Kasumi-1 (cell line): ENCODE measurements at regions not wholly inside any gene's neighbourhood (a gene's known extent, or its start where the extent isn't known, plus 50 kb on each side); places are given as distances from the start of the nearest gene placed in this dataset.
"Not testable (repeated sequence)": the region's sequence is repeated elsewhere in the genome, so short reads cannot be mapped to it uniquely, and the experiment has no call there.

Source experiments
- DNase-seq, 2 experiments: peaks; one replicate each; lab custom pipeline; 2025; lab: John Stamatoyannopoulos, UW

GRCh38 chr2:123485056-123485455, 540.0 kb upstream of the CNTNAP5 start:
- DNase-seq: no peak

DNA sequence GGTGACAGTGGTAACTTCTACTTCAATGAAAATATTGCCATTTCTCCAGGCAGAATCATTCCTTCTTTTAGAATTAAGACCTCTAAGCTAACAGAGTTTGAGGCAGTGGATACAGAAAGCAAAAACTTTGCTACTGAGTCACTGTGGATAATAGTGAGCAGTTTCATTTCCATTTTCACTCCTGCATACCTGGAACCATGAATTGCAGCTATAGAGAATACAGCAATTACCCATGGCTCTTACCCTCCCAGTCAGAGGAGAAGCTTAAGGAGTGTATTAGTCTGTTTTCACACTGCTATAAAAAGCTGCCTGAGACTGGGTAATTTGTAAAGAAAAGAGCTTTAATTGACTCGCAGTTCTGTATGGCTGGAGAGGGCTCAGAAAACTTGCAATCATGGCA, 531.4 kb upstream of the CNTNAP5 start:
- no peak for DNase-seq

- no peak for DNase-seq
Observed at GRCh38 chr2:123495241-123495640, 529.8 kb upstream of the CNTNAP5 start.

DNA sequence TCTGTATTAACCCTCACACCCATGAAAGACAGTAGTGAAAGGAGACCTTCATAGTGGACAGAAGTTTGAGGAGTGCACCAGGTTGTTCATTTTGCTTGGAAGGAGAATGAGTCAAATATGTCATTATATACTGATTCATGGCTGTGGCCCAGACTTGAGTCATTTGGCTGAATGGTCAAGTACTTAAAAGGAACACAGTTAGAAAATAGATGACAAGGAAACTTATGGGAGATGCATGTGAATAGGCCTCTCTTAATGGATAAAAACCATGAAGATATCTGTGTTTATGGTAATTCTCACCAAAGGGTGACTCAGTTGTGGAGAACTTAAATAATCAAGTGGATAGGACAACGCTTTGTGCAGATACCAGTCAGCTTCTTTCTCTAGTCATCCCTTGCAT, 524.7 kb upstream of the CNTNAP5 start:
- no peak for DNase-seq

DNA sequence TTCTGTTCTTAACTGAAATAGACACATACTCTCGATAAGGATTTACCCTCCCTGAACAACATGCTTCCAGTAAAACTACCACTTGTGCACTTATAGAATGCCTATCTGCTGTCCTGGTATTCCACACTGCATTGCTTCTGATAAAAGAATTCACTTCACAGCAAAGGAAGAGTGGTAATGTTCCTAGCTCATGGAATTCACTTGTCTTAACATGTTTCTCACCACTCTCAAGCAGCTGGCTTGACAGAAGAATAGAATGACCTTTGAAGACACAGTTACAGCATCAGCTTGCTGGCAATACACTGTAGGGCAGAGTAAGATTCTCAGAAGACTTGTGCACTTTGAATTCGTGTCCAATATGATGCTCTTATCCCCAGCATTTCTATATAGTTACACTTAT, 524.1 kb upstream of the CNTNAP5 start:
- no peak for DNase-seq

DNA sequence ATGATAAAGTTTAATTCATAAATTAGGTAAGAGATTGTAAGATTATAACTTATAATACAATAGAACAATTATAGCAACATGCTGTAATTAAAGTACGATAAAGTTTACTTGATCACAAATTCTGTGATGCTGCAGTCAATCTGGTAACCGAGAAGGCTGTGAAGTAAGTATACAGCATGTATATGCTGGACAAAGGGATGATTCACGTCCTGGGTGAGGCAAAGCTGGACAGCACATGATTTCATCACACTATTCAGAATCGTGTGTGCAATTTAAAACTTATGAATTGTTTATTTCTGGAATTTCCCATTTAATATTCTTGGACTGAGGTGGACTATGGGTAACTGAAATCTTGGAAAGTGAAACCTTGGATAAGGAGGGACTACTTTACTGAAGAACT, 522.2 kb upstream of the CNTNAP5 start:
- DNase-seq: no peak

DNA sequence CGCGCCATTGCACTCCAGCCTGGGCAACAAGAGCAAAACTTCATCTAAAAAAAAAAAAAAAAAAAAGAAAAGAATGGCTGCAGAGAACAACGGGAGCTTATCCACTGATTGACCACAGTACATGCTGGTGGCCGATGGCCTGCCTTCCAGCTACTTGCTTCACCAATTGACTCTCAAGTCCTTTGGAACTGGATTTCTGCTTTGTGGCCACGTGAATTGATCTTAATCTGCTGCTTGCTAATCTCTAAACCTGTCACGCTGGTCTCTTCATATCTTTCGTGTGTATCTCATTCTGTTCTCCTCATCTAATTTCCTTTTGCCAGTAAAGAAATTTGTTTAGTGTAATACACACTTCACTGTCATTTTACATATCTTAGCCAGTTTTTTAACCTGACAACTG, 512.5 kb upstream of the CNTNAP5 start:
- DNase-seq: no peak

DNA sequence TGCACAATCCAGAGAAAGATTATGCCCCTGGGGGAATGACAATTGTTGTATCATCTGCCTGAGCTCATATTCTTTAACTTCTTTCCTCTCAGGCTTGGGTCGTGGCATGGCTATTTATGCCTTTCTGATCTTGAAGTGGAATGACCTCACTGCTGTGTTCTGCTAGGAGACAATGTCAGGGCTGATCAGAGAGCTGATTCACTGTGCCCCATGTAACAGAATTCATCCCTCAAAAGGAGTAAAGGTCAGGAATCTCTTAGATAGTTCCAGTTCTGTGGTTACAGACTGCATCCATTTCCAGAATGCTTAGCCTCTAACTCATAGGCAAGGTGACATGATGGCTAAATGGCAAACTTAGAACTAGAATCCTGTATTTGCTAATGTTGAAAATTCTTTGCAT, 511.7 kb upstream of the CNTNAP5 start:
- DNase-seq: no peak

GRCh38 chr2:123514613-123515207, 510.4 kb upstream of the CNTNAP5 start:
- DNase-seq: no peak

DNA sequence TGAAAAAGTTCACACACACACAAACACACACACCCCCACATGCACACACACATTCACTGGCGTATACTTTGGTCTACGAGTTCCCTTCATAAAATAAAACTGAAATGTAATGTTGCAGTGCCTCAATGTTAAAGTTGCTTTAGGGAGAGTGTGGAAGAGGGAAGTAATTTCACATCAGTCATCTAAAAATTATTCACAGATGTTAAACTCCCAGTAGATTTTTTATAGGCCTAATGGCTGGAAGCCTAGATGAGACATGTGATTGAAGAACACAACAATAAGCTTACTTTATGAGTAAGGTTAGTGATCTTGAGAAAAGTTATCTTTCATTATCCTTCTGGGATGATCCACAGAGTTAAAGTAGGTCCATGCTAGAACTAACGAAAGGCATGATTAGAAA, 506.7 kb upstream of the CNTNAP5 start:
- no peak for DNase-seq

DNA sequence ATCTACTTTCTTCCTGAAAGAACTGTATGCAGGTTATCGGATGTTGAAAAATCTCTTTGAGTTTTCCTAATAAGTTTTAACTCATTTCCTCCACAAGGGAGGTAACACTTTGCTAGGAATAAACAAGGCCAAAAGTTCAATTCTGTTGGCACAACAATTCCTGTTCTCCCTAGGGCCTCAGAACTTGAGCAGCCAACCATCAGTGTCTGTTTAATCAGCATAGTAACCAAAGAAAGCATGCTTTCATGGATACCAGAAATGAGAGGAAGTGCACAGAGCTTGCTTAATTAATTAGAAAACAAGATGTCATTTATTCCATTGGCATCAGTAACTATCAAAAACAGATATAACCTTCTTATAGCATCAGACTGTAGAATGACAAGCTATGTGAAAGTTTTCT, 503.2 kb upstream of the CNTNAP5 start:
- no peak for DNase-seq

GRCh38 chr2:123522498-123522897, 502.6 kb upstream of the CNTNAP5 start:
- not testable (repeated sequence) for DNase-seq

GRCh38 chr2:123528996-123529707, 495.9 kb upstream of the CNTNAP5 start:
- DNase-seq: no peak

- DNase-seq: no peak
Observed at GRCh38 chr2:123530004-123530403, 495.1 kb upstream of the CNTNAP5 start.

GRCh38 chr2:123532126-123532525, 493.0 kb upstream of the CNTNAP5 start:
- DNase-seq: no peak

DNA sequence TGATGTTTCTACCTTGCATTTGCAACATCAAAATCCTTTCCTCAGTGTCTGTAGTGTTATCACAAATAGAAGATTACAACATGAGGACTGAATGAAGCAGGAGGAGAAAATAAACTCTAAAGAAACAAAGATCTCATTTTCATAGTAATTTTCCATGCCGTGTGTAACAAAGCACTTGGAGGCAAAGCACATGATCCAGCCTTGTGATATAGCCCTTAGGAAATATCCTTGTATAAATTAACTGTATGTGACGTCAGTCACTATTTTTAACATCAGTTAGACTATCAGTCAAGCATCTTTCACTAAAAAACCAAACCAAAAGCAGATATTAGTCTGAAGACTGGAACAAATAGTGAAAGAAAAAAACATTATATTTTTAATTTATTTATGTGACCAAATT, 492.1 kb upstream of the CNTNAP5 start:
- DNase-seq: no peak

DNA sequence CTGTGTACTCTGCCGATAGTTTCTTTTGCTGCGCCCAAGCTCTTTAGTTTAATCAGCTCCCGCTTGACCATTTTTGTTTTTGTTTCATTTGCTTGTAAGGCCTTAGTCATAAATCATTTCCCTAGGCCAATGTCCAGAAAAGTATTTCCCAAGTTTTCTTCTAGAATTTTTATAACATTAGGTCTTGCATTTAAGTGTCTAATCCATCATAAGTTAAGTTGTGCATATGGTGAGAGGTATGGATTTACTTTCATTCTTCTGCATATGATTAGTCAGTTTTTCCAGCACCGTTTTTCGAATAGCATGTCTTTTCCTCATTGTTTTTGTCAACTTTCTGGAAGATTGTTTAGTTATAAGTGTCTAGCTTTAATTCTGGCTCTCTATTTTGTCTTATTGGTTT, 484.8 kb upstream of the CNTNAP5 start:
- DNase-seq: no peak

DNA sequence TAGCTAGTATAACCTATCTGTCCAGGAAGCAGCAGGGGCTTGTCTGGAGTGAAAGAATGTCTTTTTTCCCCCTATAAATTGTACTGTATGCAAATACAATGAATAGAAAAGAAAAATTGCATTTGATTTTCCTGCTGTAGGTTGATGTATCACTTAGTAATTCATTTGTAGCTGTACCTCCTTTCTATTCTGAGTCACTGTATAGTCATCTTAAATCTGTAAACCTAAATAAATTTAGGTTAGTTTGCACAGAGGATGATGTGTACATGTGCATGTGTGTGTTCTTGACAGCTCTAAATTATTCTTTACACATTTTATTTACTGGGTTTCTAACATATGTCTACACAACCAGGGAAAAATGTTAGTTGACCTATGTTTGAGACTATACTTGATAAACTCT, 478.7 kb upstream of the CNTNAP5 start:
- DNase-seq: no peak

DNA sequence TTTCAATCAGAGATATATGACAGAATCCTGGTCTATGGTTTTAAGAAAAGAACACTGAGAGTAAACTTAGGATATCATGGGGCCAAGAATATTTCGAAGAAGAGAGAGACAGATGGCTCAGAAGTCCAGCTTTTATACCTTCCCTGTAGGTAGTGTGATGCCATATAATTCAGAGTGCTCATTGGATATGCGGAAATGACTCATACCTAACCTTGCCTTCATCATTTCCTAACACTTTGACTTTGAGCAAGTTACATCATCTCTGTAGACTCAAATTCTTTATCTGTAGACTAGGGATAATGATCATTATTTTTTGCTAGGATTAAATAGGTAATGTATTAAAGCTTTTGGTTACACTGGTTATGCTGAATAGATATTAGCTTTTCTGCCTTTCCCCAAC, 461.6 kb upstream of the CNTNAP5 start:
- no peak for DNase-seq

GRCh38 chr2:123566291-123566946, 458.7 kb upstream of the CNTNAP5 start:
- DNase-seq: no peak

DNA sequence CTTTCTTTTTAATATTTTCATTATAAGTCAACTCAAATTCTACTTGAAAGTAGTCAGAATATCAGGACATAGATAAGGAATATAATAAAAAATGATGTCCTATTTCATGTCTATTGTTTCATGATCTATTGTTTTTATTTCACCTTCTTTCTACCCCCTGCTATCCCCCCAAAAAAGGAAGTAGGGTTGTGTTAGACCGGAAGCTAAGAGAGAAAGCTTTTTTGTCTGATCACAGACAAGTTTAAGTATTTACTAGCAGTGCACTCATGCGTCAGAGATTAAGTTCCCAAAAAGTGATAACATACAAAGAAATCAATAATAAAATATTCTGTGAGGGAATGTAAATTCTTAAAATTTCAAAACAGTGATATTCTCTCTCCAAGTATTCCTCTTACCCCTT, 447.1 kb upstream of the CNTNAP5 start:
- DNase-seq: peak; percentile 7 to 23

GRCh38 chr2:123596621-123597020, 428.5 kb upstream of the CNTNAP5 start:
- DNase-seq: no peak

DNA sequence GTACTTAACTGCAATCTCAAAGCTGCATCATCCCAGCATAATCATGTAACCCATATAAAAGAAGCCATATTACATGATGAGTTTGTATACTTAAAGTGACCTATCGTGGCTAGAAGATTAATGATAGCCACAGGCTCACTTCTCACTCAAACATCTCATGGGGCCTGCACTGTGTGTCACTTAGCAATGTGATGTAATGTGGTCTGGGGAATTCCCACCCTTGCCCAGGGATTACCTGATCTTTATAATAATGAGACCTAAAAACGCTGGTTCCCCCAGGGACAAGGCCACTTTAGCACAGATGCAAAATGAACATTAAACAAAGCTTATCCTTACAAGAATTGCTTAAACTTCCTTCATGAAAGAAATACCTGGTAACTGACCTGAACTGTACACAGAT, 427.1 kb upstream of the CNTNAP5 start:
- DNase-seq: no peak

DNA sequence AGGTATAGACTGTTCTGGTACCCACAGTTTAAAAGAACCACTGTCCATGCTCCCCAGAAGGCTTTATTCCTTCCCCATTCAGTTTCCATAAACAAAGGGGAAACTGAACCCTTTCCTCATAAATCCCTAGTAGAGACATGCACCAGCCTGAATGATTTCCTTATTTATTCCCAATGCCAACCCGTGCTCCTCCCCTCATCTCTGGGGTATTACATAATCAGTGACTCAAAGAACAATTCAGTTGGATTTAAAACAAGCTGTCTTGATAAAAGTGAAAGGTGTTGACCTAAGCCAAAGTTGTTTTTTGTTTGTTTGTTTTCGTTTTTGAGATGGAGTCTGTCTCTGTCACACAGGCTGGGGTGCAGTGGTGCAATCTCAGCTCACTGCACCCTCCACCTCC, 418.5 kb upstream of the CNTNAP5 start:
- no peak for DNase-seq
